HG03378 (cell line): ENCODE measurements at regions not wholly inside any gene's neighbourhood (a gene's known extent, or its start where the extent isn't known, plus 50 kb on each side); places are given as distances from the start of the nearest gene placed in this dataset.

Experiments
- ATAC-seq: cut with Tn5 transposase; IDR thresholded peaks from one replicate; pipeline ENCODE4 v1.9.1; 2021; ENCODE audit warnings: mild to moderate bottlenecking, moderate library complexity; ENCODE audit not compliant: unreplicated experiment

DNA sequence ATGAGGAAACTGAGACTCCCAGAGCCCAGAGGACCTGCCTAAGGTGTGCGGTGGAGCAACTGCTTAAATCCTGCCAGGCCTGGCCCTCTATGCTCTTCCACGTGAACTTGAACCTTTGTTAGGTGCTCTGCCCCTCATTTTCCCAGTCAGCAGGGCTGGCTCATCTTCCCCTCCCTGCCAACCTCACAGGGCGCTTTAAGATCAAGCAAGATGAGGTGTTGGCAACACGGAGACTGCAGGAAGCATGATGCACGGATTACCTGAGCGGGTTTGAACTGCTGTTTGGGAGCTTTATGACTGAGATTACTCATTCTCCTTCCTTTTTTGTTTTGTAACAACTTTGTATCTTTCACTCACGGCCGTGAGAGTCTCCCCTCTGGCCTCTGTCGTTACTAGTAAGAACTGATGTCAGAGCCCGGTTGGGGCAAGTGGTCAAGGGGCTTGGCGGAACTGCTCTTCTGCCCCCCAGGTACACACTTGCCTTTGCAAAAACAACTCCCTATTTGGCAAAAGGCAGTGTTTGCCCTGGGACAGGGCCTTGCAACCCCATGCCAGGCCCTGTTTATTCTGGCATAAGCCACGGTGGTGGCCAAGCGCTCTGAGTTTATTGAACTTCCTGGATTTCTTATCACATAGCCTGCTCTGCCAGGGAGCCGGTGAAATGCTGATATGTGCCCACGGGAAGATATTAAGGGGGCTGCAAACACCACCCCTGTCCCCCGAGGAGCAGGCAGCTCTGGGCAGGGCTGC lies 127.8 kb downstream of the INHBB start:
- ATAC-seq = no peak

- ATAC-seq = no peak
Measured at GRCh38 chr2:120474486-120474885, 128.6 kb downstream of the INHBB start.

GRCh38 chr2:120476141-120476540 lies 130.2 kb downstream of the INHBB start:
- no peak for ATAC-seq

- no peak for ATAC-seq
Measured at GRCh38 chr2:120477198-120477597, 131.3 kb downstream of the INHBB start.

DNA sequence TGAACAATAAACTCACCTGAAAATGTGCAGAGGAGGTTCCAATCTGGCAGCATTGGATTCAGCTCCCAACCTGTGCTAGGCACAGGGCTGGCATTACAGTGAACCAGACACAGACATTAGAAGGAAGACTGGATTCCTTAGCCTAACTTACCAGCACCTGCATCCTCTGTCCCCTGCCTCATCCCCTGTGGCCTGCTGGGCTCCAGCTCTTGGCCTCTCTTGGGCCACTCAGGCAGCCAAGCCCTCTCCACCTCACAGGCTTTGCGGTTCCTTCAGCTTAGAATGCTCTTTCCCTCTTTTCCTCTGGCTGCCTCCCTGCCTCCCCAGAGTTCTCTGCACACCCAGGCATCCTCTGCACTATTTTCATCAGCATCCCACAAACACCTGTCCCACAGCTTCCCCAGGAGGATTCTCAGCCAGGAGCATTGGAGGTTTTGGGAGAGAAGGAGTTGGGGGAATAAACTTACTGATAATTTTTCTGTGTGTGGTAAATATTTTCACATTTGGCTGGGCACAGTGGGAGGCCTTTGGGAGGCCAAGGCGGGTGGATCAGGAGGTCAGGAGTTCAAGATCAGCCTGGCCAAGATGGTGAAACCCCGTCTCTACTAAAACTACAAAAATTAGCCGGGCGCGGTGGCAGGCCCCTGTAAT lies 132.0 kb downstream of the INHBB start:
- ATAC-seq = no peak

DNA sequence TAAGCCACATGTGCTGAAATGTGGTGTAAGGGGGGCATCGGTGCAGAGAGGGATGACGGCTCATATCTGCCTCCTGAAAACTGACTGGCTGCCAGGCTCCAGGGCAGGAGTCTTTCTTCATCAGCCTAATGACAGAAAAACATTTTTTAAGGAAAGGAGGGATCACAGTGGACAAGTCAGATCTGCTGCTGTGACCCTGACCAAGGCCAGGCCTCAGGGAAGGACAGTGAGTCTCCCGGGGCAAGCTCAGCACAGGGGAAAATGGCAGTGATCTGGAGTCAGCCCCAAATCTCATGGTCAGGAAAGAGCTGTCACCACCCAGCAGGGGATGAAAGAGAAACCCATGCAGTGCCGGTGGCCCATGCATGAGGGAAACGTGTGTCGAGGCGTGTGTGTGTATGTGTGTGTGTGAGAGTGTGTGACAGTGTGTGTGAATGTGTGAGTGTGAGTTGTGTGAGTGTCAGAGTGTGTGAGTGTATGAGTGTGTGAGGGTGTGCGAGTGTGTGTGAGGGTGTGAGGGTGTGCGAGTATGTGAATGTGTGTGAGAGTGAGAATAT lies 134.5 kb downstream of the INHBB start:
- ATAC-seq = no peak

DNA sequence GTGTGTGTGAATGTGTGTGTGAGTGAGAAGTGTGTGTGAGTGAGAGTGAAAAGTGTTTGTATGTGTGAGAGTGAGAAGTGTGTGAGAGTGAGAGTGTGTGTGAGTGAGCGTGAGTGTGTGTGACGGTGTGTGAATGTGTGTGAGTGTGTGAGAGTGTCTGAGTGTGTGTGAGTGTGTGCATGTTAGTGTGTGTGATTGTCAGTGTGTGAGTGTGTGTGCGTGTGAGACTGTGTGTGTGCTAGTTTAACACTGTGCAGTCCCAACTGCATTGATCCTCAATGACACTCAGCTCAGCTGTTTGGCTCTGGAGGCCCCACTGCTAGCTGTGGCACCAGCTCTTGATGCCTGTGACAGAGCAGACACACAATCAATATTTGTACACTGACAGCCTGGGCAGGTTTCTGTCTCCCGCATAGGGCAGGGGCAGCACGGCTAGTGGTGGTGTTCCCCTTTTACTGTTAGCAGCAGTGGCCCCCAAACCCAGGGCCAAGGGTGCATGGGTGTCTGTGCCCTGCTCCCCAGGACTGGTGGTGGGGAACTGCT lies 135.0 kb downstream of the INHBB start:
- no peak for ATAC-seq

- ATAC-seq = no peak
Measured at GRCh38 chr2:120481446-120482194, 135.7 kb downstream of the INHBB start.

DNA sequence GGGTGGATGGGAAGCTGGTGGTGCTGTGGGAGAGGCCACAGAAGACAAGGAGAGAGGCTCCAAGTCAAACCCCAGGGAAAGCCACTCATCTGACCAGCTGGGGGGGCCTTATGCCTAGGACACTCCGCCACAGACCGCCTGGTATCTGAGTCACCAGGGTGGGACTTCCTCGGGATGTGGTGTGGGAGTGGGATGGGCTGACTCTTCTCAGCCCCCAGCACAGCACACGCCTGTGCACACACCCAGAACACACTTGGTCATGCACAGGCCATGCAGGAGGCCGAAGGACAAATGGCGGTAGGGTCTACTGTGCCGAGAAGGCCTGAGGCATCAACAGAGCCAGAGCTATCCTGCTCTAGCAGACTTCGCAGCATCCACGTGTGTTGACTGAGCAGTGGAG lies 136.4 kb downstream of the INHBB start:
- no peak for ATAC-seq

DNA sequence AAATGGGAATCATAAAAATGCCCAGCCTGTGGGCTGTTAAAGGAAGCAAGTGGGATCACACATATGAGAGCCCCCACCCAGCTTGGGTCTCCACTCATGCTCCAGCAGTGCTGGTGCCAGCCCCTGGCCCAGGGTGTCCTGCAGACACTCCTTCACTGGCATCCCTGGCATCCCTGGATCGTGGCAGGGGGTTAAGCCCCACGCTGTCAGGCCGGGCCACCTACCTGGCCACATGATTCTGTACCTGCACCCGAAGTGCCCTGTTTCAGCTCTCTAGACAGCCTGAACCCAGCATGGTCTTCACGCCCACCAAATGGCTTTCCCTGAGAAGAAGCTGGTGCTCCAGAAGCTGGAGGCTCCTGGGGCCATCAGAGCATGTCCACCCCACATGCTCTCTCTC lies 137.4 kb downstream of the INHBB start:
- ATAC-seq = no peak

DNA sequence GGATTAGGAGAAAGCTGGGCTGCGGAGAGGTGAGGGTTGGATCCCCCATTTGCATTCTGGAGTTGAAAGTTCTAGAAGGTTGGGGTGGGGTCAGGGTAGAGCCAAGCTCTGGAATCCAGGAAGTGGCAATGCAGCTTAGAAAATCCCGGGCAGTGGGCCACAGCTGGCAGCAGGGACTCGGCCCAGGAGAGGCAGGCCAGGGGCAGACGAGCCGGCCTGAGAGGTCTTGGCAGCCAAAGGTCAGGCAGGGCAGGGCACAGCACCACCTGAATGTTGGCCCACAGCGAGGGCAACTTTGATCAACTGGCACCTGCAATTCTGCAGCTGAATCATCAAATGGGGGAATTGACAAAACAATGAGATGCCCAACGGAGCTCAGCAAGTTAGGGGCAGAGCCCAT lies 139.2 kb downstream of the INHBB start:
- no peak for ATAC-seq

DNA sequence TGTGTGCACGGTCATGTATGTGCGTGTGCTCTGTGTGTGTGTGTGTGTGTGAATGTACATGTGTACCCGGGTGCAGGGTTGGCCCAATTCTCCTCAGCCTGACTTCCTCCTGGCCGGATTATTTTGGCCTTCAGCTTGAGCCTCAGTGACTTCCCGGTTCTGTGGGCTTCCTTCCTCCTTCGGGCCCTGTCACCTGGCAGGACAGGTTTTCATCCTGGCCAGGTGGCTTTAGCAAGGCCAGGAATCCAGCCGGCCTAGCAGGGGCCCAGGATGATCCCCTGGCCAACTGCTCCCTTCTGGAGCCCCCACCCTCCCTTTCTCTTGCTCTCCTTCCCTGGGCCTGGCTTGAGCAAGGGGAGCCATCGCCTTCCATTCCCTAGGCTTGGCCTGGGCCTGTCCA lies 140.5 kb downstream of the INHBB start:
- no peak for ATAC-seq

- no peak for ATAC-seq
Measured at GRCh38 chr2:120486946-120487345, 141.0 kb downstream of the INHBB start.

GRCh38 chr2:120488531-120488930 lies 142.6 kb downstream of the INHBB start:
- no peak for ATAC-seq

- no peak for ATAC-seq
Measured at GRCh38 chr2:120489023-120489422, 143.1 kb downstream of the INHBB start.

DNA sequence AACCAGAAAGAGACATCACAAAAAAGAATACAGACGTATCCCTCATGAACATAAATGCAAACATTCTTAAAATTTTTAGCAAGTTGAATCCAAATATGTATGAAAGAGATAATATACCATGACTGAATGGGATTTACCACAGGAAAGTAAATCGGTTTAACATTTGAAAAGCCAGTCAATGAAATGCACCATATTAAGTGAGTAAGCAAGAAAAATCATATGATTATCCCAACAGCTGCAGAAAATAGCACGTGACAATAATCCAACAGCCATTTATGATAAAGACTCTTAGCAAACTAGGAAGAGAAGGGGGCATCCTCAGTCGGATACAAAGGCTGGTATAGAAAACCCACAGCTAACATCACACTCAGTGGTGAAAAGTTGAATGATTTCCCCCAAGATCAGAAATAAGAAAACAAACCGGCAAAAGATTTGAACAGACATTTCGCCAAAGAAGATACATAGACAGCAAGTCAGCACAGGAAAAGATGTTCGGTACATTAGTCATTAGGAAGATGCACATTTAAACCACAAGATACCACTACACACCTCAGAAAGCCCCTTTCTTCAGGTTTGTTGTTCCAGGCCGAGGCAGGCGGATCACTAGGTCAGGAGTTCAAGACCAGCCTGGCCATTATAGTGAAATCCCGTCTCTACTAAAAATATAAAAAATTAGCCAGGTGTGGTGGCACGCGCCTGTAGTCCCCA lies 144.3 kb downstream of the INHBB start:
- no peak for ATAC-seq

GRCh38 chr2:120491111-120491625 lies 145.2 kb downstream of the INHBB start:
- ATAC-seq = no peak

DNA sequence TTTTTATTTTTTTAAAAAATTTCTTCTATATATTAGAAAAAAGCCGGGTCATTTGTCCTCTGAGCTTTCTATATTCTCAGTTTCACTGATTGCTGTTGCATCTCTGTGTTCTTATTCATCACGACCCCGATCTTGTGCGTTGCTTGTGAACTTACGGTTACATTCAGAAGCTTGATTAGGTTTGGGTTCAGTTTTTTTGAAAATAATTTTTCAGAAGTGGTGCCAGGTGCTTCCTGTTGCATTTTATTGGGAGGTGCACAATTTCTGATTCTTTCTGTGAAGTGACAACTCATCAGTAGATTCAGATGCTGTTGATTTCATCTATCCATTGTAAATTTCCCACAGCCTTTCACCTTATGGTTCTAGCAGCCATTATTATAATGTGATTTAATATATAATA lies 147.3 kb downstream of the INHBB start:
- ATAC-seq = no peak

- ATAC-seq = no peak
Measured at GRCh38 chr2:120494446-120494845, 148.5 kb downstream of the INHBB start.

GRCh38 chr2:120495586-120495985 lies 149.7 kb downstream of the INHBB start:
- no peak for ATAC-seq

DNA sequence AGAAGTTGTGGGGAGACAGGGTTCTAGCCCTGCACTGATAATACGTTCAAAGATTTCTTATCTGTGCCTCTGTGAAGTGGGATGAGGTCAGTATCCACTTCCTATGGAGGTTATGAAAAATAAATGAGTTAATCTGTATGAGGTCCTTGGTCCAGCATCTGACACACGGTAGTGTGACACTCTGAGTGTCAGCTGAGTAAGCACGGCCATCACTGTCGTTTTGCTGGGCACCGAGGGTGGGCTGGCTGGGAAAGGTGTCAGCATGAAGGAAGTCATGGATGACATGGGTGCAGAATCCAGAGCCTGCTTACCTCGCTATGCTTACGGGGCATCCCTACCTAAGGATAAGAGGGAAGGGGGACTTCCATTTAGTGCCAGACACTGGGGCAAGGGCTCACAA lies 150.3 kb downstream of the INHBB start:
- no peak for ATAC-seq
